NB4 (cell line): ENCODE measurements at regions not wholly inside any gene's neighbourhood (a gene's known extent, or its start where the extent isn't known, plus 50 kb on each side); places are given as distances from the start of the nearest gene placed in this dataset.

ENCODE experiments used
- DNase-seq: peaks from one replicate; pipeline ENCODE4 v3.0.0; 2010; ENCODE audit warnings: low read depth
- H3K4me3 ChIP-seq: one replicate; pipeline ENCODE4 v1.5.1; 2011; ENCODE audit warnings: mild to moderate bottlenecking, low read depth, low read length, moderate library complexity
- MAX ChIP-seq: IDR thresholded peaks from 2 replicates; pipeline ENCODE4 v1.6.1; 2011; ENCODE audit warnings: low read depth, low read length
- MYC ChIP-seq: IDR thresholded peaks from 2 replicates; pipeline ENCODE4 v1.6.1; 2011; ENCODE audit warnings: low read depth, low read length
- POLR2A ChIP-seq: IDR thresholded peaks from 2 replicates; pipeline ENCODE4 v1.6.1; 2011; ENCODE audit warnings: mild to moderate bottlenecking; ENCODE audit not compliant: insufficient read length; ENCODE audit errors: extremely low read depth
- TF ChIP-seq, protein P1 (sequence below): IDR thresholded peaks from one replicate; pipeline ENCODE4 v1.5.1; 2012; ENCODE audit warnings: low read depth, low read length

- TF ChIP-seq MAX, result no peak
- TF ChIP-seq, protein P1, sequence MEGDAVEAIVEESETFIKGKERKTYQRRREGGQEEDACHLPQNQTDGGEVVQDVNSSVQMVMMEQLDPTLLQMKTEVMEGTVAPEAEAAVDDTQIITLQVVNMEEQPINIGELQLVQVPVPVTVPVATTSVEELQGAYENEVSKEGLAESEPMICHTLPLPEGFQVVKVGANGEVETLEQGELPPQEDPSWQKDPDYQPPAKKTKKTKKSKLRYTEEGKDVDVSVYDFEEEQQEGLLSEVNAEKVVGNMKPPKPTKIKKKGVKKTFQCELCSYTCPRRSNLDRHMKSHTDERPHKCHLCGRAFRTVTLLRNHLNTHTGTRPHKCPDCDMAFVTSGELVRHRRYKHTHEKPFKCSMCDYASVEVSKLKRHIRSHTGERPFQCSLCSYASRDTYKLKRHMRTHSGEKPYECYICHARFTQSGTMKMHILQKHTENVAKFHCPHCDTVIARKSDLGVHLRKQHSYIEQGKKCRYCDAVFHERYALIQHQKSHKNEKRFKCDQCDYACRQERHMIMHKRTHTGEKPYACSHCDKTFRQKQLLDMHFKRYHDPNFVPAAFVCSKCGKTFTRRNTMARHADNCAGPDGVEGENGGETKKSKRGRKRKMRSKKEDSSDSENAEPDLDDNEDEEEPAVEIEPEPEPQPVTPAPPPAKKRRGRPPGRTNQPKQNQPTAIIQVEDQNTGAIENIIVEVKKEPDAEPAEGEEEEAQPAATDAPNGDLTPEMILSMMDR, result no peak
- TF ChIP-seq MYC, result no peak
- no peak for TF ChIP-seq POLR2A
- no peak overlapping the region for H3K4me3 ChIP-seq
- DNase-seq, result no peak
Measured at GRCh38 chr4:134260126-134260525, 58.5 kb upstream of the PABPC4L start.
